ENCODE measurements at regions not wholly inside any gene's neighbourhood (a gene's known extent, or its start where the extent isn't known, plus 50 kb on each side); places are given as distances from the start of the nearest gene placed in this dataset.

- no peak overlapping the region for H3K4me3 ChIP-seq (ENCODE audit: low read depth, low read length)
- no peak for DNase-seq (ENCODE audit: low read depth)
- TF ChIP-seq CTCF (IDR thresholded peaks at IDR 0.05; ENCODE audit: low read depth, low read length, missing control alignments), result no peak
- in situ Hi-C loops (cut with HindIII; ENCODE audit: low sequenced_read_pairs), result no loop called here
Measured at GRCh38 chr3:191797271-191797670, 336.3 kb downstream of the PYDC2 start.

GRCh38 chr3:191802671-191803070, 341.7 kb downstream of the PYDC2 start:
- no peak overlapping the region for H3K4me3 ChIP-seq (ENCODE audit: low read depth, low read length)
- no peak for TF ChIP-seq CTCF (IDR thresholded peaks at IDR 0.05; ENCODE audit: low read depth, low read length, missing control alignments)
- DNase-seq (ENCODE audit: low read depth), result no peak
- in situ Hi-C loops (cut with HindIII; ENCODE audit: low sequenced_read_pairs), result no loop called here

- TF ChIP-seq CTCF (IDR thresholded peaks at IDR 0.05; ENCODE audit: low read depth, low read length, missing control alignments), result no peak
- in situ Hi-C loops (cut with HindIII; ENCODE audit: low sequenced_read_pairs), result no loop called here
- no peak for DNase-seq (ENCODE audit: low read depth)
Measured at GRCh38 chr3:191804935-191805334, 344.0 kb downstream of the PYDC2 start.

GRCh38 chr3:191808073-191808472, 347.1 kb downstream of the PYDC2 start:
- TF ChIP-seq CTCF (IDR thresholded peaks at IDR 0.05; ENCODE audit: low read depth, low read length, missing control alignments), result no peak
- in situ Hi-C loops (cut with HindIII; ENCODE audit: low sequenced_read_pairs), result no loop called here
- H3K4me3 ChIP-seq (ENCODE audit: low read depth, low read length), result no peak overlapping the region
- no peak for DNase-seq (ENCODE audit: low read depth)

More at GRCh38 chr3:191804935-191805334, 344.0 kb downstream of the PYDC2 start:
- no peak overlapping the region for H3K4me3 ChIP-seq (ENCODE audit: low read depth, low read length)

- peak; percentile 48 for TF ChIP-seq CTCF (IDR thresholded peaks at IDR 0.05; ENCODE audit: low read depth, low read length, missing control alignments)
- DNase-seq (ENCODE audit: low read depth), result no peak
- H3K4me3 ChIP-seq (ENCODE audit: low read depth, low read length), result no peak overlapping the region
- in situ Hi-C loops (cut with HindIII; ENCODE audit: low sequenced_read_pairs), result no loop called here
Measured at GRCh38 chr3:191809326-191809949, 348.5 kb downstream of the PYDC2 start.

- no peak overlapping the region for H3K4me3 ChIP-seq (ENCODE audit: low read depth, low read length)
- in situ Hi-C loops (cut with HindIII; ENCODE audit: low sequenced_read_pairs), result no loop called here
- no peak for TF ChIP-seq CTCF (IDR thresholded peaks at IDR 0.05; ENCODE audit: low read depth, low read length, missing control alignments)
- DNase-seq (ENCODE audit: low read depth), result no peak
Measured at GRCh38 chr3:191813245-191813644, 352.3 kb downstream of the PYDC2 start.
